ENCODE measurements at regions not wholly inside any gene's neighbourhood (a gene's known extent, or its start where the extent isn't known, plus 50 kb on each side); places are given as distances from the start of the nearest gene placed in this dataset.

- ATAC-seq (no peak), DNase-seq (no peak)
- ChIA-PET POLR2A (no interaction called here), CTCF (interaction anchor here (1.2 kb wide), 1 partner anchor 55 kb away, joined by 3 read pairs; no protein-coding TSS in a partner anchor)
- intact Hi-C loops (cut with micrococcal nuclease), result no loop called here
- Mint-ChIP-seq H3K27me3 (no peaks in the 10 kb centered on the region), H3K4me1 (ENCODE audit: low read depth) (no peaks in the 10 kb centered on the region), H3K27ac (no peak overlapping the region), H3K9me3 (peaks cover 2% of the 10 kb centered on the region), H3K4me3 (no peak overlapping the region), H3K36me3 (ENCODE audit: low read depth) (no peaks in the 10 kb centered on the region)
- no peak for TF ChIP-seq CTCF (IDR thresholded peaks at IDR 0.05)
Observed at GRCh38 chr3:25056036-25056755, 371.9 kb upstream of the RARB start.

DNA sequence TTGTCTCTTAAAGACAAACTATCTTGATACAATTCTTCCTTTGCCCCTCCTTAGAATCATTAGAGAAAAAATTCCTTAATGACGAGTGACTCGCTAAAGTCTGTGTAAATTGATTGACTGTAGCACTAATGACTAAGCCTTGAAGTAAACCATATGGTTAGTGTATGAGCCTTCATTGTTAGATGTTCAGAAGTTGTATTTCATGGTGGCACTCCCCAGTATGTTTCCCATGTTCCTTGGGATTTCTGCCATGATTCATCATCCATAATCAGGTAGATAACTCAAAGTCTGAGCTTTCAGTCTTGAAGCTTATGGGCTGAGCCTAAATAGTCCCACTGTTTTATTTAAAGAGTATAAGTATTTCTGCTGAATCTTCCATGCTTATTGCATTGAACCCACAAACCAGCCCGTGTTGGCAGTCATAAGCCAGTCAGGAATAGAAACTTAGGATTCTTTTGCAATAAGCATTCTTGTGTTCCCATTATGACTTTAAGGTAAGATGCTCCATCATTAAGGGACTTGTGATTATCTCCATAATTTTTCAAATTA, 371.2 kb upstream of the RARB start:
- ChIA-PET POLR2A (no interaction called here), CTCF (no interaction called here)
- H3K9me3 Mint-ChIP-seq, result peaks cover 2% of the 10 kb centered on the region
- no peaks in the 10 kb centered on the region for H3K4me1 Mint-ChIP-seq (ENCODE audit: low read depth)
- H3K36me3 Mint-ChIP-seq (ENCODE audit: low read depth), result no peaks in the 10 kb centered on the region
- intact Hi-C loops (cut with micrococcal nuclease), result no loop called here
- H3K27ac Mint-ChIP-seq, result no peak overlapping the region
- no peak for DNase-seq
- H3K4me3 Mint-ChIP-seq, result no peak overlapping the region
- no peak for TF ChIP-seq CTCF (IDR thresholded peaks at IDR 0.05)
- no peak for ATAC-seq
- H3K27me3 Mint-ChIP-seq, result no peaks in the 10 kb centered on the region

DNA sequence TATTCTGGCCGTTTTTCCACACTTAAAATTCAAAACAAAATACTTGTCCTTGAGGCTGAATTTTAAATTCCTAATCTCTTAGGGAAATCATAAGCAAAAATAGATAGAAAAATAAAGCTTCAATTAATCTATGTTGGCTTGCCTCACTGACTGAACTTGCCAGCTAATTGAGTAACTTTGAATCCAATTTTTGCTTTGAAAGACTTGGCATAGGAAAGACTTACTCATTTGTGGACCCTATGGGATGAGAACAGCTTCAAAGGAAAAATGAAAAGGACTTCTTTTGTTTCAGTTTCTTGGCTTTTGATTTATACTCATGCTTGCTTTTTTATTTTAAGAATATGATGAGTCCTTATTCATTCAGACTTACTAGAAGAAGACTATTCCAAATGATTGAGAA, 370.7 kb upstream of the RARB start:
- DNase-seq (no peak), ATAC-seq (no peak)
- TF ChIP-seq CTCF (IDR thresholded peaks at IDR 0.05), result no peak
- ChIA-PET CTCF (no interaction called here), POLR2A (no interaction called here)
- H3K4me3 Mint-ChIP-seq, result no peak overlapping the region
- H3K27me3 Mint-ChIP-seq, result no peaks in the 10 kb centered on the region
- H3K27ac Mint-ChIP-seq, result no peak overlapping the region
- intact Hi-C loops (cut with micrococcal nuclease), result no loop called here
- H3K4me1 Mint-ChIP-seq (ENCODE audit: low read depth), result no peaks in the 10 kb centered on the region
- H3K36me3 Mint-ChIP-seq (ENCODE audit: low read depth), result no peaks in the 10 kb centered on the region
- H3K9me3 Mint-ChIP-seq, result peaks cover 3% of the 10 kb centered on the region

DNA sequence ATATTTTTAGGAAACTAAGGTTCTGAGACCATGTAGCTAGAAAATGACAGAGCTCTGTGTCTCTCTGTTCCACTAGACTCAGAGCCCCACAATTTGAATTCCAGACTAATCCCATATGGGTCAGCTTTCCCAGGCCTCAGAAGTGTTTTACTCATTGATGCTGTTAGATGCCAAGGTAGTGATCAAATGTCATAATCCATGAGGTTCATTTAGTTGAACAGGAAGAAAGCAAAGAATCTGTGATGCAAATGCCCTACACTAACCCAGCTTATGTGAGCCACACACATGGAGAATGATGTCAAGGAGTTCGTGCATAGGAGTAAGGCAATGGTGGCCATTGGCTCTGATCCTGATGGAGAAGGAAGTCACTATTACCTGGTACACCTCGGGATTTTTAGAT, 363.4 kb upstream of the RARB start:
- Mint-ChIP-seq H3K4me3 (no peak overlapping the region), H3K27me3 (no peaks in the 10 kb centered on the region), H3K9me3 (peaks cover 1% of the 10 kb centered on the region), H3K27ac (no peak overlapping the region), H3K36me3 (ENCODE audit: low read depth) (no peaks in the 10 kb centered on the region), H3K4me1 (ENCODE audit: low read depth) (no peaks in the 10 kb centered on the region)
- ATAC-seq, result no peak
- CTCF ChIA-PET, result interaction anchor here (0.6 kb wide), 1 partner anchor 276 kb away, joined by 3 read pairs; no protein-coding TSS in a partner anchor
- TF ChIP-seq CTCF (IDR thresholded peaks at IDR 0.05), result no peak
- intact Hi-C loops (cut with micrococcal nuclease), result no loop called here
- POLR2A ChIA-PET, result no interaction called here
- no peak for DNase-seq

DNA sequence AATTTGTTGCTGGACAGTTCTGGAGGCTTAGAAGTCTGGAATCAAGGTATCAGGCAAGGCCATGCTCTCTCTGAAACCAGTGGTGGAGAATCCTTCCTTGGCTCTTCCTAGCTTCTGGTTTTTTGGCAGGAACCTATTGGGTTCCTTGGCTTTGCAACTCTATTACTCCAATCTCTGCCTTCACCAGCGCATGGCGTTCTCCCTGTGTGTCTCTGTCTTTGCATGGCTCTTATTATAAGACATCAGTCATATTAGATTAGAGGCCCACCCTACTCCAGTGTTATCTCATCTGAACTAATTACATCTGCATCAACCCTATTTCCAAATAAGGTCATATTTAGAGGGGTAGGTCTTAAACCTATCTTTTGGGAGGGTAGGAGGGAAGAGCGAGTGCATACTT, 358.1 kb upstream of the RARB start:
- intact Hi-C loops (cut with micrococcal nuclease), result no loop called here
- ATAC-seq (no peak), DNase-seq (no peak)
- POLR2A ChIA-PET, result no interaction called here
- Mint-ChIP-seq H3K27ac (no peak overlapping the region), H3K27me3 (no peaks in the 10 kb centered on the region), H3K4me1 (ENCODE audit: low read depth) (no peaks in the 10 kb centered on the region), H3K9me3 (no peaks in the 10 kb centered on the region), H3K4me3 (no peak overlapping the region), H3K36me3 (ENCODE audit: low read depth) (no peaks in the 10 kb centered on the region)
- CTCF ChIA-PET, result no interaction called here
- no peak for TF ChIP-seq CTCF (IDR thresholded peaks at IDR 0.05)

Measured in activated CD8-positive, alpha-beta T cell treated with anti-CD3 and anti-CD28 coated beads for 36 hours (primary cell).